PFSK-1 (cell line): ENCODE measurements at regions not wholly inside any gene's neighbourhood (a gene's known extent, or its start where the extent isn't known, plus 50 kb on each side); places are given as distances from the start of the nearest gene placed in this dataset.

Experiments used
- FOXP2 ChIP-seq: optimal IDR thresholded peaks from 2 replicates; pipeline ENCODE3; 2011; ENCODE audit warnings: borderline replicate concordance, control low read depth, inconsistent platforms; ENCODE audit not compliant: insufficient read depth; ENCODE audit errors: extremely low read length, extremely low read depth
- POLR2AphosphoS5 ChIP-seq: IDR thresholded peaks from 2 replicates; pipeline ENCODE4 v1.6.1; 2012; ENCODE audit warnings: low read depth, mild to moderate bottlenecking, control low read depth, low read length, moderate library complexity
- REST ChIP-seq, 2 experiments: IDR thresholded peaks; 2 replicates each; pipeline versions ENCODE4 v1.6.1 to v1.8.0; 2011 to 2012; ENCODE audit warnings: low read depth in 2 of 2, low read length in 2 of 2, control low read depth in 1 of 2, inconsistent platforms in 1 of 2, mild to moderate bottlenecking in 1 of 2, moderate library complexity in 1 of 2; ENCODE audit not compliant: insufficient read depth in 1 of 2
- SIN3A ChIP-seq: IDR thresholded peaks from 2 replicates; pipeline ENCODE4 v1.6.1; 2012; ENCODE audit warnings: mild to moderate bottlenecking, low read length, moderate library complexity, borderline replicate concordance; ENCODE audit not compliant: insufficient read depth
- TAF1 ChIP-seq: IDR thresholded peaks from 2 replicates; pipeline ENCODE4 v1.6.1; 2012; ENCODE audit warnings: low read length, control low read depth, borderline replicate concordance; ENCODE audit not compliant: insufficient read depth

- TF ChIP-seq SIN3A (no peak), FOXP2 (no peak), REST (IDR thresholded peaks at IDR 0.05; ENCODE audit: insufficient read depth in 1 of 2, low read depth in 2 of 2, low read length in 2 of 2) (no peak), POLR2AphosphoS5 (no peak), TAF1 (no peak)
Observed at GRCh38 chr2:58899692-58900091, 658.6 kb upstream of the FANCL start.

GRCh38 chr2:58896638-58897037 lies 655.5 kb upstream of the FANCL start:
- no peak for TF ChIP-seq FOXP2
- TF ChIP-seq SIN3A = no peak
- TF ChIP-seq TAF1 = no peak
- no peak for TF ChIP-seq REST (IDR thresholded peaks at IDR 0.05; ENCODE audit: insufficient read depth in 1 of 2, low read depth in 2 of 2, low read length in 2 of 2)
- no peak for TF ChIP-seq POLR2AphosphoS5

GRCh38 chr2:58895857-58896256 lies 654.7 kb upstream of the FANCL start:
- TF ChIP-seq TAF1 (no peak), POLR2AphosphoS5 (no peak), FOXP2 (no peak), SIN3A (no peak)

- TF ChIP-seq POLR2AphosphoS5 (no peak), REST (IDR thresholded peaks at IDR 0.05; ENCODE audit: insufficient read depth in 1 of 2, low read depth in 2 of 2, low read length in 2 of 2) (no peak), TAF1 (no peak), FOXP2 (no peak), SIN3A (no peak)
Observed at GRCh38 chr2:58893656-58894351, 652.7 kb upstream of the FANCL start.

- TF ChIP-seq FOXP2 = no peak
- no peak for TF ChIP-seq REST (IDR thresholded peaks at IDR 0.05; ENCODE audit: insufficient read depth in 1 of 2, low read depth in 2 of 2, low read length in 2 of 2)
- no peak for TF ChIP-seq SIN3A
- no peak for TF ChIP-seq TAF1
- TF ChIP-seq POLR2AphosphoS5 = no peak
Observed at GRCh38 chr2:58891828-58892377, 650.8 kb upstream of the FANCL start.
